GM21786 (cell line): ENCODE measurements at regions not wholly inside any gene's neighbourhood (a gene's known extent, or its start where the extent isn't known, plus 50 kb on each side); places are given as distances from the start of the nearest gene placed in this dataset.
"Not testable (repeated sequence)": the region's sequence is repeated elsewhere in the genome, so short reads cannot be mapped to it uniquely, and the experiment has no call there.

ENCODE experiments used
- ATAC-seq: cut with Tn5 transposase; IDR thresholded peaks from one replicate; pipeline ENCODE4 v1.9.1; 2021; ENCODE audit not compliant: unreplicated experiment

- no peak for ATAC-seq
Observed at GRCh38 chr6:167661552-167662044, 165.1 kb upstream of the AFDN start.

DNA sequence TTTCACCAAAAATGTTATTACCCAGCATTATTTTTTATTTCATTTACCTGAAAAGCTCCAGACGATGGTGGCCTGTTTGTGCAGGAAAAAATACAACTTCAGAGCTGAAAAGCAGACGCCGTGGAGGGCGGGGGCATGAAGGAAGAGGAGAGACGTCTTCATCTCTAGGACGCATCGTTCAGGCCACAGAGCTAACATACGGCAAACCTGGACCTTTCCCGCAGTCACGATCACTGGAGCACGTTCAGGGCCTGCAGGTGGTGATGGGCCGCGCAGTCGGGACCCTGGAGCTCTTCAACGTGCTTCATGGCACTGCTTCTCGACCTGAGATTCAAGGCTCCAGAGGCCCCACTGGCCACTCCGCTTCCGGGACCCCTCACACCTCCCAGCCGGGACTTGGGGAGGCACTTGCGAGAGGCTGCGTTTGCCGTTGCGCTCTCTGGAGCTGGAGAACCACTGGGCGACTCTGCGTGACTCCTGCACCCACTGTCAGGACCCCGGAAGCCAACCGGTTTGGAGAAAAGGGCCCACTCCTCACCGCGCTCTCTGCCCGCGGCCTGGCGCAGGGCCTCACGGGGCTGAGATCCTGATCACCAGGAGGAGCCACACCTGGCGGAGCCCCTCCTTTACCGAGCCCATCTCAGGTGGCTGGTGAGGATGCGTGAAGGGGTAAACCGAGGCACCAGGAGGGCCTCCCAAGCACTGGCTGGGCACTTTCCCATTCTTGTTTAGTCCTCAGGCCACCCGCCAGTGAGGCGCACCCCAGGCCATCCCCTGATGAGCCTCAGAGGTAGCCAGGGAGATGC, 164.4 kb upstream of the AFDN start:
- no peak for ATAC-seq

GRCh38 chr6:167662881-167663205, 163.9 kb upstream of the AFDN start:
- no peak for ATAC-seq

DNA sequence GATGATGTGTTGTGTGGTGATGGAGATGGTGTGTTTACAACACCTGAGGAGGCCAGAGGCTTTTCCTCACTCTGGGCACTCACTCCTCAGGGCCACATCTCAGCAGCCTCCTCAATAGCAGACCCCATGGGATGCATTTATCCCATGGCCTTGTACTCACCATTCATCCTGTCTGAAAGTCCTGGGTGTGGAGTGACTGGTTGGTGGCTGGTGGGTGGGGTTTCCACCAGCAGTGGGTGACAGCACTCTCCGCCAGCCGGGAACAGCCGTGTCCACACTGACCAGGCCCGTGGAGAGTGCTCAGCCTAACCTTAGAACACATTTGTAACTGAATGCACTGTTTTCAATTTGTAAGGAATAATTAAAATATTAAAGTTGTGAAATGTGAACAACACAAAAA, 163.4 kb upstream of the AFDN start:
- ATAC-seq = no peak

- no peak for ATAC-seq
Observed at GRCh38 chr6:167663784-167664443, 162.8 kb upstream of the AFDN start.

DNA sequence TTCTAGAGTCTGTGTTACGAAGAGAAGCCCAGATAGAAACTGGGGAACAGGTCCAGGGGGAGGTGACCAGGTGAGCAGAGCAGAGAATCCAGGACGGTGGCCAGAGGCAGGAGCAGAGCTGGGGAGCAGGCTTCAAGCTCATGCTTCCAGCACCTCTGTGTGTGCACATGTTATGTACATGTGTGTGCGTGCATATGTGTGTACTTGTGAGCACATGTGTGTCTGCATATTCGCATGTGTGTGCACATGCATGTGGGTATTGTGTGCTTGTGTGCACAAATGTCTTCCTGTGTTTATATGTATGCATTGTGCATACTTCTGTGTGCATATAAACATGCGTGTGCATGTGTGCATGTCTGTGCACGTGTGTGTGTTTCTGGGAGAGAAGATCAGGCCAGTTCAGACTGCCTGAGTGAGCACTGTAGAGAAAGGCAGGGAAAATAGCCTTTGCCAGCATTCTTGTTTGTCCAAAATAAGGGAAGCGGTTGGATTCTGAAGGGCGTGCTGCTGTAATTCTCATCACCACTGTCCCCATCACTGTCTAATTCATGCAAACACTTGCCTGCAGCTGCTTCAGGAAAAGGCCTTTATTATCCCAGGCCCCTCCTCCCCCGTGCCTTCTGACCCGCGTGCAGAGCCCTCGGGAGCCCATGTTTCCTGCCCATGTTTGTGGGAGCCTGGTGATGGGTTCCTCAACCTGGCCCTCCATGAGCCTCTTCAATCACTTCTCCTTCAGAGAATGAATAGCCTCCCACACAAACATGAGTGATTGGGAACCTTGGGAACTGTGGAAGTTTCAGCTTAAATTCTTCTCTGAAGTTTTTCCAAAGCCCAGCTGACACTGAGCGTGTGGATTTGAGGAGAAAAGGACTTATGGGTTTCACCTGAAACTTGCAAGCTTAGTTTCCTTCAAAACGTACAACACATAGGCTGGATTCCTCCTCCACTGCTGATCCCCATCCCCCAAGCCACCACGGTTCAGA, 161.7 kb upstream of the AFDN start:
- no peak for ATAC-seq

GRCh38 chr6:167665698-167666330, 160.9 kb upstream of the AFDN start:
- ATAC-seq = no peak

DNA sequence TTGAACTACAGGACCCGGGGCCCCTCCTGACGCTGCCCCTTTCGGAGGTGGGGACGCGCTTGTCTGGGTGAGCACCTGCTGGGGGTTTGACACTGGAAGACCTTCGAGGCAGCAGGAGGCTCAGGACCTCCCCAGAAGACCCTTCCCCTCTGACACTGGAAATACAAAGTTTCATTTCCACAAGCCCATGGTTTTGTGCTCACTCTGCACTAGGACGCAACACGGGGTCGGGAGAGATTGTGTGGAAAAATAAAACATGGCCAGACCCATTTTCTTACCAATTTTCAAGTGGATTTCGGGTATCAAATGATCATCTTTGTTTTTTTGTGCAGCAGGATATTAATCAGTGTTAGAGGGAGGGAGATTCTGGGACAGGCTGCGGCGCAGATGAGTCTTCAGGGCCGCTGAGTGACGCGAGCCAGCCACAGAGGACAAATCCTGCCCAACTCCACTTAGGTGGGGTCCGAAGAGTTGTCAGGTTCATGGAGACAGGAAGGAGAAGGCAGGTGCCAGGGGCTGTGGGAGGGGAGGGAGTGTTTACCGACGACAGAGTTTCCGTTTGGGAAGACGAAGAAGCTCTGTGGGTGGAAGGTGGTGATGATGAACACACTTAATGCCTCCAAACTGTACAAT, 160.0 kb upstream of the AFDN start:
- no peak for ATAC-seq

DNA sequence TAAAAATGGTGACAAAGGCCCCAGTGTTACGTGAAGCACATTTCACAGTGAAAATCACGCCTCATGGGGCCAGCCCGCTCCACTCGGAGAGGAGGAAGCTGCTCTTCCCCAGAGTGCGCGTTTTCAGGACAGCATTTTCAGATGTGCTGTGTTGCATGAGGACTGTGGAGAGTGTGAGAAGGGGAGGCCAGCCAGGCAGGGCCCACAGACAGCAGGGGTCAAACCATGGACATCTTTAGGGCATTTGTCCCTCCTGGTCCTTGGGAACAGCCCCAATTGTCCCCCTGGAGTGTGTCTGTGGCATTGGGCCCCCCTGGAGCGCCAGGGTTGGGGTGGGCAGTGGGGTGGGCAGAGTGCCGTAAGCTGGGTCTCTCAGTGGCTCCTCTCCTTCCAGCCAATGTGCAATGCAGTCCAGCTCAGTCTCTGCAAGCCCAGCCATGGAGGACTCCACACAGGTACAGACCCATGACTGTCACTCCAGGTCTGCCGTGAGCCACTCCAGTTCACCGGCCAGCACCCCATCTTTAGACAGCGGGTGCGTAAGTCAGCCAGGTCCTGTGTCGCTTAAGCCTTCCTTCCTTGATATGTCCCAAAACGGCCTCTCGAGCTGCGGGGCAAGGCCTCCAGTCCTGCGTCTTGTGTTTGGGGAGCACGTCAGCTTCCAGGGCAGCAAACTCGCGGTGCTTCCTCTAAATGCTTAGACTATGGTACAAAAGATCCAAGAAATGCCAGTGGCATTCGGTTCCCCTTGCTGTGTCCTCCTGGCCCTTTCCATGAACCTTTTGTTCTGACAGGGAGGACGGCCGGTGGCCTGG, 159.3 kb upstream of the AFDN start:
- ATAC-seq = no peak

DNA sequence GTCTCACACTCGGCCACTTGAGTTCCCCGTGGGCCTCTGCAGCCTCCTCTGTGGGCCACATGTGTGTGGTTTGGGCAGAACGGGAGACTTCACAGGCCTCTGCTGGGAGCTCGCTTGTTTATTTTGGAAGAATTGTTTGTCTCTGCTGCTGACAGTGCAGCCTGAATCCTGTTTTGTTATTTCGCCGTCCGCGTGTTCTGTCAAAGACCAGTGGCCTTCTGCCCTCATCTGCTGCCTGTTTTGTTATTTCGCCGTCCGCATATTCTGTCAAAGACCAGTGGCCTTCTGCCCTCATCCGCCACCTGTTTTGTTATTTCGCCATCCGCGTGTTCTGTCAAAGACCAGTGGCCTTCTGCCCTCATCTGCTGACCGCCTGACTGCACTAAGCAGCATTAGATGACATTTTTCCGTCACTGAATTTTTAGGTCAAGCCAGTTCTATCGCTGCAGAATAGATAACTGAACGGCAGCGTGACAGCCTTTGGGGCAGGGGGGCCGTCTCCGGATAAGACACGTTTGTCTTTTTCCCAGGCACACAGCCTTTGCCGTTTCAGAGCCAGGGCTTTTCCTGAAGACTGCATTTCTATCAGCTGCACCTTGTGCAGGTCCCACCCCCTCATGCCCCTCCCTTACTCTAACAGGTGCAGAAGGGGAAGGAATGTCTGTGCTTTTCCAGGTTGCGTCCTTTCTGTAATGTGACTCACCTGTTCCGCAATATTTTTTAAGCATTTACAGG, 158.5 kb upstream of the AFDN start:
- ATAC-seq = no peak

- ATAC-seq = no peak
Observed at GRCh38 chr6:167668754-167669552, 157.8 kb upstream of the AFDN start.

DNA sequence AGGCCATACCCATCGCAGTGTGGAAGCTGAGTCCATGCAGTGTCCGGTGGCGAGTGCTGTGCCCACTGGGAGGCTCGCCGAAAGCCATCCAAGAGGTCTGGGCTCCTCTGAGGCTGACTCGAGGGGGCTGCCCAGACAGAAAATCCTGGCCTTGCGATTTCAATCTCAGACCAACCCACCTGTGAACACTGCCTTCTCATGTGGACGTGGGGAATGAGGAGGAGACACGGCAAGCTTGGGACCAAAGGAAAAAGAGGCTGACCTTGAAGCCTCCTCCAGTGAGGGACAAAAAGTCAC, 157.2 kb upstream of the AFDN start:
- no peak for ATAC-seq

DNA sequence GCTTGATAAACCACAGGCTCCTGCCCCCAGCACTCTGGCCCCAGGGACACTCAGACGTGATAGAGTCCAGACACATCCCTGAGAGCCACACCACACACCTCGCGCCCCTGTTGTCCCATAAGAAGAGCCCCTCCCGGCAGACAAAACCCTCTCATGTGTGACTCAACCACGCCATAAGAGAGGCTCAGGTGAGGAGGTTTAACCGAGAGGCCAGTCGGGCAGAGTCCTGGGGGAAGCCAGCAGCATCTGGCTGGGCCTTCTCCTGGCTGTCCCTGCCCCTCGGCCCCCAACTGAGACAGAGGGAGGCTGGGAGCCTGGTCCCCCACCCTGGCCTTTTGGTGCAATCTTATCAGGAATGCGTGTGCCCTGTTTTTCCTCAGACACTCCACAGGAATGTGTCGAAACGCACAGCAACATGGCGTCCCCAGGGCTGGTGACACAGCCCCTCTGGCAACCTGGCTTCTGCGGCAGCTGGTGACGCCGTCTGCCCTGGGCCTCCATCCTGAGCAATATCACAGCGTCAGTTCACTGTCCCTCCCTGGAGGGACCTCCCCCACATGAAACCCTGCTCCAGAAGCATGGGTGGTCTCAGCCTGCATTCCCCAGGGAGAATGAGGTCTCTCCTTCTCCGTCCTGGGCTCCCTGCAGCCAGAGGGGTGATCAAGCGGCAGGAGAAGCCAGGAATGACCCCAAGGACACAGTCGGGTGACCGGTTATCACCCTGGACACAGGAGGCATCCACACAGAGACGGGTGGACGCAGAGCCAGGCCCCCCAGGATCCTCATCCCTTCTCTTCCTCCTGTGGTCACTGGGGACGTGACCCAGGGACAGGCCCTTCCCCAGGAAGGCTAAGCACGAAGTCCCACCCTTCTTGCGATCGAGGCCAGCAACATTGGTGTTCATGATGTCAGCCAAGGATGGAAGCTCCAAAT, 156.6 kb upstream of the AFDN start:
- ATAC-seq = no peak

DNA sequence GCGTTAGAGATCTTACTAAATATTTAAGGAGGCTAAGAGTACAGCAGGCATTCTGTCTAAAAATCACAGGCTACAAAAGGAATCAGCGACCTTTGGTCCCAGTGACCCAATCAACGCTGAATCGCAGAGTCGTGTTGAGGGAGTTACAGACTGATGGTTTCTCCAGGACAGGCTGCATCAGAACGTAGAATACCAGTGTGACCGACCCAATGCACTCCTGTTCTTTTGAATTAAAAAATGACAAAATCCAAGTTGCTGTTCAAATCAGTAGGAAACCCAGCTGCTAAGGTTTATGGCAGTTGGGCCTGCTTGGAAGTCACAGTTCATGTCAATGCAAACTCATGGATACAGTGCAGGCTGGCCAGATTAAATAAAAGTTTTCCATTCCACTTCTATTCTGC, 155.8 kb upstream of the AFDN start:
- ATAC-seq = no peak

- ATAC-seq = not testable (repeated sequence)
Observed at GRCh38 chr6:167671379-167671976, 155.2 kb upstream of the AFDN start.

- ATAC-seq = no peak
Observed at GRCh38 chr6:167671977-167672687, 154.6 kb upstream of the AFDN start.
